GM12873 (cell line): ENCODE measurements at regions not wholly inside any gene's neighbourhood (a gene's known extent, or its start where the extent isn't known, plus 50 kb on each side); places are given as distances from the start of the nearest gene placed in this dataset.

Source experiments
- CTCF ChIP-seq: IDR thresholded peaks from 2 replicates; pipeline ENCODE4 v1.5.1; 2012; ENCODE audit warnings: low read depth, mild to moderate bottlenecking, moderate library complexity, low read length, control low read depth; ENCODE audit not compliant: insufficient read depth; ENCODE audit errors: missing control alignments

- peak; percentile 40 for TF ChIP-seq CTCF
Observed at GRCh38 chr22:49632199-49633009, 195.3 kb downstream of the BRD1 start.

- no peak for TF ChIP-seq CTCF
Observed at GRCh38 chr22:49630448-49630946, 197.2 kb downstream of the BRD1 start.

DNA sequence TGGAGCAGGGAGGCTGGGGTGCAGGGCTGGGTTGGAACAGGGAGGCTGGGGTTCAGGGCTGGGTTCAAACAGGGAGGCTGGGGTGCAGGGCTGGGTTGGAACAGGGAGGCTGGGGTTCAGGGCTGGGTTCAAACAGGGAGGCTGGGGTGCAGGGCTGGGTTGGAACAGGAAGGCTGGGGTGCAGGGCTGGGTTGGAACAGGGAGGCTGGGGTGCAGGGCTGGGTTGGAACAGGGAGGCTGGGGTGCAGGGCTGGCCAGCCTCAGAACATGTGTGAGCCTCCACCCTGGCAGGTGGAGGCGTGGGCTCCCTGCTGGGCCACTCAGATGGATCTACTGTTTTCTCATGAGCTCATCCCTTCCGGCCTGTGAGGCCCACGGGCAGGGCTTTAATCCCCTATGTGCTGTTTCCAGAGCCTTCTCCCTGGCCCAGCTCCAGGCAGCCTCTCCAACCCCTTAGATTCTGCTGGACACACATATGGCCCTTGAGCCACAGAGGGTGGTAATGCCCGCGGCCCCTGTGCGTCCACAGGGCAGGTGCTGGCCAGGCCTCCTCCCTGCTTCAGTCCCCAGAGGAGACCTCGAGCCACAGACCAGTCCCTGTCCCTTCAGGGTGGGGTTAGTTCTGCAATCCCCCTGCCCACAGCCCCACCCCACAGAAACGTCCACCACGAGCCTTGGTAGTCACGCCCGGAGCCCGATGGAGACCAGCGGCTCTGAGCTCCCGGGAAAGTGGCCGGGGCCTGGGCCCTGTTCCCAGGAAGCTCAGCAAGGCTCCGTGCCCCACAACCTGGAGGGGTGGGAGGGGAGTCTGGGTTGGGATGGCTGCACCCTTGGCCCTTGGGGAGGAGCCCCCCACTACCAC, 197.9 kb downstream of the BRD1 start:
- no peak for TF ChIP-seq CTCF

DNA sequence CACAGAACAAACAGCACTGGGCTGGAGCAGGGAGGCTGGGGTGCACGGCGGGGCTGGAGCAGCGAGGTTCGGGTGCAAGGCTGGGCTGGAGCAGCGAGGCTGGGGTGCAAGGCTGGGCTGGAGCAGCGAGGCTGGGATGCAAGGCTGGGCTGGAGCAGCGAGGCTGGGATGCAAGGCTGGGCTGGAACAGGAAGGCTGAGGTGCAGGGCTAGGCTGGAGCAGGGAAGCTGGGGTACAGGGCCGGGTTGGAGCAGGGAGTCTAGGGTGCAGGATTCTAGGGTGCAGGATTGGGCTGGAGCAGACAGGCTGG, 198.5 kb downstream of the BRD1 start:
- no peak for TF ChIP-seq CTCF

- no peak for TF ChIP-seq CTCF
Observed at GRCh38 chr22:49628391-49629260, 199.0 kb downstream of the BRD1 start.

DNA sequence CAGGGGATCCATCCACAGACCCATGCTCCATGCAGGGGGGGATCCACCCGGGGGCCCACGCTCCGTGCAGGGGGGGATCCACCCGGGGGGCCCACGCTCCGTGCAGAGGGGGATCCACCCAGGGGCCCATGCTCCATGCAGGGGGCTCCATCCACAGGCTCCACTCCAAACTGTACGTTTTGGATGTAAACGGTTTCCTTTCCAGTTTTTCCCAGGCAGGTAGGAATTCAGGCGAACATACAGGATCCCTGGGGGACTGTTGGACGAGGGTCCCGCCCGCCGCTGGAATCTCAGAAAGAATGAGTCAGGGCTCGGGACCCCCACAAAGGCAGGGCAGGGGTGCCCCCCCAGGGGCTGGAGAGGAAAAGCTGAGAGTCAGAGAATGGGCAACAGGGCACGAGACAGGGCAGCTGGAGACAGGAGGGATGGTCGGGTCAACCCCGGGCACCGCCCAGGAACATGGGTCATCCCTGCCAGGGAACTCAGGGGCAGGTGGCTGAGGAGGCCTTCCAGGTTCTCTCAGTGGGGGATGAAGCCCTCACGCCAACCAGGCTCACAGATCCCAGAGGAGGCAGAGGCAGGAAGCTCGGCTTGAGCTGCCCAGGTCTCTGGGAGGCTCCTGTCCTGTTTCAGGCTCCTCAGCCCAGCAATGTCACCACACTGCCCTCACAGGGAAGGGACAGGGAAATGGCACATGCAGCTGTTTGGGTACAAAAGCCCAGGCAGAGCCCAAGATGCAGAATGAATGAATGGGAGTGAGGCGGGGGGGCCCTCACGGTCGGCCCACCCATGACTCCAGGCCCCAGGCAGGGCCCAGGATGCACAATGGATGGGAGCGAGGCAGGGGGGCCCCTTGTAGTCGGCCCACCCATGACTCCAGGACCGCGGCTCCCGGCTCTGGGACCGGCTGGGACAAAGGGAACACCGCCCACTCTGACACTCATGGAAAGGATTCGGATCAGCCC, 200.2 kb downstream of the BRD1 start:
- no peak for TF ChIP-seq CTCF
